Head of caudate nucleus (tissue), 42 donors: ENCODE measurements at regions not wholly inside any gene's neighbourhood (a gene's known extent, or its start where the extent isn't known, plus 50 kb on each side); places are given as distances from the start of the nearest gene placed in this dataset.
"Not testable (repeated sequence)": the region's sequence is repeated elsewhere in the genome, so short reads cannot be mapped to it uniquely, and the experiment has no call there.

Experiments
- DNase-seq, 42 donors: peaks; one replicate each; pipeline versions ENCODE4 v3.0.0 to v3.0.0-alpha.2; 2020 to 2021; ENCODE audit warnings: mixed read lengths in 7 of 42
- intact Hi-C: fragments of 100-400 bp; cut with DNase I; formaldehyde crosslinking; loops from one replicate; pipeline ENCODE4 v1.15.0; 2022

DNA sequence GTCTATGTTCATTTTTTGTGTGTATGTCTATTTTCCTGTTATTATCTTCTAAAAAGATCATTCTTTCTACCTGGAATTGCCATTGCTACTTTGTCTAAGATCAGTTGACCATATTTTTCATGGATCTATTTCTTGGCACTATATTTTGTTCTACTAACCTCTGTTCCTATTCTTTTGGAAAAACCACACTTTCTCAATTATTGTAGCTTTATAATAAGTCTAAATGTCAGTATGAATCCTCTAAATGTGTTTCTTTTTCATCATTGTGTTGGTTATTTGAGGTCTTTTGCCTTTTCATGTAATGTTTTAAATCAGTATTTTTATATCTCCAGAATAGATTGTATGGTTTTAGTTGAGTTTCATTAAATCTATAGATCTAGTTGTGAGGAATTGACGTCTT, 798.3 kb downstream of the FAT4 start:
- intact Hi-C loops, result no loop called here
- no peak for DNase-seq

DNA sequence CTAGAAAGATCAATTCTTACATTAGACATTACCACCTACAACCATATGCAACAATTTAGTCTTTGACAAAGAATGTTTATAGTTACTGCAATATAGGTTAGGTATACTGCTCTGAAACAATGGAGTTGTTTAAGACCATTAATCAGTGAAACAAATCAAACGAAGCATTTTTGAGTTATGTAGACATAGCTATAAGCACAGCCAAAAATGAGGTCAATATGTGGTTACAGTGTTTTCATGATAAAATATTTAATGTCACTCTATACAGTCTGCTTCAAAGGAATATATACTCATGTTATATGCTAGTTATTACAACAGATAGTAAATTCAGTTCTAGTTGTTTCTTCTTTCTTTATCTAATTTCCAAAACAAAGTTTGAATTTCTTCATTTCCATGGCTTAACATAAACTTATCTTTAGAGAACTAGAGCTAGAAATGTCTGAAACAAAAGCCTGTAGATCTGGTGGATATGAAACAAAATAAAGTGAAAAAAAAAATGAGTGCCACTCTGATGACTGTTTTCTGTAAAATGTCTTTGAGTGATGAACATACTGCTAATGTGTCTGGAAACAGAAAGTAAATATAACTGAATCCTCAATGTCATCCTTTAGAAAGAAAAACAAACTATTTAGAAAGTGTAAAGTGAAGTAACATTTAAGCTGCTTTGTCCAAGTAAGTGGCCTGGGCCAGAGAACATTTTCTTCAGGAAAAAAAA, 809.0 kb downstream of the FAT4 start:
- intact Hi-C loops, result no loop called here

DNA sequence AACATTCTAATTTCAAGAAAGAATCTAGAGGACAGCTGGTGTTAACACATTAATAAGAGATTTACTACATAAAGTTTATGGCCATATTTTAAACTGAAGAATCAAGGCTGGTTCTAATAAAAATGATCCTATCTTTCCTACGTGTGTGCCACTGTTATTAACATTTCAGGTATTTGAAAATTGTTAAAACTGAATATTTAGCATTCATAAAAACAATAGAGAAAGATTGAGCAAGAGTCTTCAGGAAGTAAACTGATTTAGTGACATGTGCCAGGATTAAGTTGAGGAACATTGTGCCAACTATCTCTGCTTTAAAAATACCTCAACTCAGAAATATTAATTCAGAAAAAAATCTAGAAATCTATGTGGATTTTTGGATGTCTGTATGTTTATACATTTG, 810.1 kb downstream of the FAT4 start:
- no peak for DNase-seq
- intact Hi-C loops, result no loop called here

More for the DNA sequence above, 809.0 kb downstream of the FAT4 start:
- DNase-seq, result no peak

DNA sequence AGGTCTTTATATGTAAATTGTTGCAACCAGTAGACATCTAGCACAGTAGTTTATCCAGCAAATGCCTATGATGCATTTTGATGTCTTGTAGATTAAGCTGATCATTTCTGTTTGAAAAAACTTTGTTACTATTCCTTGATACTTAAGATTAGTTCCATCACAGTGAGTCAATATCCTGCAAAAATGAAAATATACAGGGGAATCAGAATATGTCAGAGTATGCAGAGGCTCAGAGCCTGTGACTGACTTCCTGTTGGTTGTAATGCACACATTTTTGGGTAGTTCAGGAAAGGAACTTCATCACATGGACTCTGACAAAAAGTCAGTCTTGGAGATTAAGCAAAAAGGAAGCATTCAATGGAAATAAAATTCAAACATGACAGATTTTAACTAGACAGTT, 815.5 kb downstream of the FAT4 start:
- intact Hi-C loops, result no loop called here
- no peak for DNase-seq

DNA sequence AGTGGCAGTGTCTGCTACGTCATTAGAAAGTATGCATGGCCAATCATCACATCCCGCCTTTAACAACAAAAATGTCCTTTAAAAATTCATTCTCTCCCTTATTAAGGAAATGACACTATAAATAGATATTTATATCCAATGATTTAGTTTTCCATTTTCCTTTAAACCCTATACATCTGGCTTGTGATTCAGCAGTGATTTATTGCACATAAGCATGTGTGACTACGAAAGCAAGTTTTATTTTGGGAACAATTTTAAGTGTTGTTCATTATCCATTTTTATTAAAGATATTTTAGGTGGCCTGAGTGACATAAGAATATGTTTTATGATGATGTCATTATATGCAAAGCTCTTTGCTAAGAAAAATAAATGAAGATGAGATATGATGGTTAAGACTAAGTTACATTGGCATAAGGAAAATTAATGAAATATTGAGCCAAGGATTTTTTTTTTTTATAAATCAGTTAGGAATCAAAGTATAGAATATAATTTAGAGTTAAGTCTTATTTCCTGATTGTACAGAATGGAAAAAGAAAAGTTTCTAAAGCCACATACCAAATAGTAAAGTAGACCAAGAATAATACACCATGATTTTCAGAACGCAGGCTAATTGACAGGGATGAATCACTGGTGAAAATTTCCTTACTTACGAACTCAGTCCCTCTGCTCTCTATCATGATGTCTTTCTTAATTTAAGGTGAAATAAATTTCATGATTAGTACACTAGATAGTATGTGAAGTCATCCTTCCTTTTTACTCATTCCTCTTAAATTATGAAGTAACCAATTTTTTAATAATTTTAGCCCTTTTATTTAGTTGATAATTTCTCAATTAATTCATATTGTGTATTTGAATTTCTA, 822.4 kb downstream of the FAT4 start:
- intact Hi-C loops, result no loop called here
- DNase-seq, result no peak

DNA sequence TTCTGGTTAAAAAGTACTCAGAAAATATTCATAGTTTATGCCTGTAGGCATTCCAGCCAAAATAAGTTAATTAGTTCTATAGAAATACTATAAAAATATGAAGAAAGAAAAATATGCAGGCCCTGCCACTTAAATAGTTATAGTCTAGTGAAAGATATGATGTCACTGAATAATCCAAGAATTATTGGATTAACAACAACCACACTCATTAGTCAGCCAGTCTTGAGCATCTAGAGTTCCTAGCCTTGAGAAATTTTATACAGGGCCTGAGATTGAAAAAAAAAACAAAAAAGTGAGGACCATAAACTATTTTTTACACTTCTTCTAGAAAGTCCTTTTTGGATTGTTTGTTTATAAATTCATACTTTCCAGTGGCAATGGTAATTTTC, 823.0 kb downstream of the FAT4 start:
- intact Hi-C loops, result no loop called here
- no peak for DNase-seq

DNA sequence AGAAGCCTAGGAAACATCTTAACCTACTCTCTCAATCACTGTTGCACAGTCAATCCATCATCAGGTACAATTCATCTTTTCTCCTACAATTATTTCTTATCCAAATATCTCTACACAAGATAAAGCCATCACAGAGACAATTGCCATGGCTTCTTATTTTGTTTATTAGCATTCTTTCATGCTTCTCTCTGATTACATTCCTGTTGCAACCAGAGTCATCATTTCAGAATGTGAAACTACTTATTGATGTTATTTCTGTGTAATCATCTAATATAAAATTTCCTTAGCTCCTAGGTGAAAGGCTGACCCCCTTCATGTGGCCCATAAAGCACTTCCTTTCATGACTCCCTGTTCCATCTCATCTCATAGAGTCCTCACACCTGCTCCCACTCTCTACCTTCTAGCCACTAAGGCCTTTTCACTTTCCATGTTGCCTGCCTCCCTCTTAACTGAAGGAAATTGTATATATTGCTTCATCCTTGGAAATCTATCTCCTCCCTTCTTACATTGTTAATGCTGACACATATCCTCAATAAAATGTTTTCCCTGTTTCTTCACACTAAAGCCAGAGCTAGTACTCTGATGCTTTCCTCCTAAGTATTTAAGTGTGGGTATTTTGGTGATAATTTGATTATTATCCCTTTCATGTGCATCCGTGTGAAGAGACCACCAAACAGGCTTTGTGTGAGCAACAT, 829.9 kb downstream of the FAT4 start:
- no peak for DNase-seq
- intact Hi-C loops, result no loop called here

DNA sequence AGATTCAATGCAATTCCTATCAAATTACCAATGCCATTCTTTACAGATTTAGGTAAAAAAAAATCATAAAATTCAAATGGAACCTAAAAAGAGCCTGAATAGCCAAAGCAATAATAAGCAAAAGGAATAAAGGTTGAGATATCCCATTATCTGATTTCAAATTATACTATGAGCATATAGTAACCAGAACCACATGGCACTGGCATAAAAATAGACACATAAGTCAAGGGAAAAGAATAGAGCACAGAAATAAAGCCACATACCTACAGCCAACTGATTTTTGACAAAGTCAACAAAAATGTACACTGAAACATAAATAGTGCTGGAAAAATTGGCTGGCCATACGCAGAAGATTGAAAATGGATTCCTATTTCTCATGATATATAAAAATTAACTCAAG, 853.7 kb downstream of the FAT4 start:
- intact Hi-C loops, result no loop called here
- no peak for DNase-seq

DNA sequence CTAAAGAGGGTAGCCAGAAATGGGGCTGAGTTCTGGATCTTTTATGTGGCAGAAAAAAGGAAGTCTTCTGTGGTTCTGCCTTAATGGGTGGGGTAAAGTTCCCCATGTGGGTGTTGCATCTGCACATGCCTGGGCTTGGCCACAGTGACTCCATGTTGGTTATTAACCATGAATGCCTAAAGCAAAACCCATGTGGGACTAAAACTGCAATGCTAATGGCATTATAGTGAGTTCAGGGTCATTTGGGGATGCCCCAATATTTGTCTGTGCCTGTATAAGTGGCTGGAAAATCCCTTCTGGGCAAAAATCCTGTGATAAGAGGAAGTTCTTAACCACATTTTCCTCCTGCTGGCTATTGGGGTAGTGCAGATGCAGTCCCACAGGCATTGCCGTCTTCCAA, 857.4 kb downstream of the FAT4 start:
- DNase-seq, result no peak

DNA sequence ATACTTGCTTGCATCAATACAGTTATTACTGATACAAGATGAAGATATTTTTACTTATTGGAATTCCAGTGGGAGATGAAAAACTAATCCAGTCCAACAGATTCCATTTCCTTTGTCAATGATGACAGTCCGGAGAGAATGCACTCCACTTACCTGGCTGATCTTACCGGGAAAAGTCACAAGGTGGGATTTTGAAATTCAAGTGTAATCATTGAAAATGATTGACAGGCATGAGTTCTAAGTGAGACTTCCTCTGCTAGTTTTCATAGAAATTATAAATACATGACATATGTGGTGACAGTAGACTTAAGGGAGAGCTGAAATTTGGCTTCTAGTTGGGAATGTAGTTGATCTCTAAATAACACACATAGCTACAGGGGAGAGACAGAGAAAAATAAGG, 859.9 kb downstream of the FAT4 start:
- intact Hi-C loops, result no loop called here

More for the DNA sequence above, 857.4 kb downstream of the FAT4 start:
- intact Hi-C loops, result no loop called here

DNA sequence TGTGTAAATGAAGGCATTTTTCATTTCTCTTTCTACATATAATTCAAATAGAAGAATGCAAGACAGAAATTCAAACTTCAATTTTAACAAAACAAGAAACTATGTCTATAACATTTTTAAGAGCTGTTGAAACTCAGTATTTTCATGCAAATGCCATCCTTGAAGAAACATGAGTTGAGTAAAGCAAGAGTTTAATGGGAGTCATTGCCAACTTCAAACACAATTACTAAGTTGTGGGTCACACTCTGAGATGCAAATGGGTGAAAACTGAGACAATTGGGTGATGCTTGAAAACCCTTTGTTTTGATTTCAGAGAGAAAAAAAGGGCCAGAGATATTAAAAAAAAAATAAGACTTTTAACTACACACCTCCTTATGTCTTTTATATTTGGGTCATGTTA, 865.9 kb downstream of the FAT4 start:
- no peak for DNase-seq
- intact Hi-C loops, result no loop called here

More for the DNA sequence above, 859.9 kb downstream of the FAT4 start:
- no peak for DNase-seq

DNA sequence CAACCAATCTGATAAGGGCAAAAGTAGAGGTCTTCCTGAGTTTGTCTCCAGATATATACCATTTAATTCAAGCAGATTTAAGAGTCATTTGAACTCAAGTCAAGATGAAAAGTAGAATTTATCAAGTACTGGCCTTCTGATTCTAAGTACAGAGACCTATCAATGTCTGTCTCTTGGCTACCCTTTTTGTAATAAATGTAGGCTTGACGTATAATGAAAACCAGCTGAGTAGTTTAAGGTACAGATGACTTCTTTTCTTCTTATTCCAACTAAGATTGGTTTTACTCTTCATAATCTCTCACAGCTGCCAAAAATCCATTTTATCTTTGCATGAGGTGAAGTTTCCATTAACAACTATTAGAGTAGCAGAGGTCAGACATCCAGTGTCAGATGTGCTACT, 867.6 kb downstream of the FAT4 start:
- intact Hi-C loops, result no loop called here
- no peak for DNase-seq

DNA sequence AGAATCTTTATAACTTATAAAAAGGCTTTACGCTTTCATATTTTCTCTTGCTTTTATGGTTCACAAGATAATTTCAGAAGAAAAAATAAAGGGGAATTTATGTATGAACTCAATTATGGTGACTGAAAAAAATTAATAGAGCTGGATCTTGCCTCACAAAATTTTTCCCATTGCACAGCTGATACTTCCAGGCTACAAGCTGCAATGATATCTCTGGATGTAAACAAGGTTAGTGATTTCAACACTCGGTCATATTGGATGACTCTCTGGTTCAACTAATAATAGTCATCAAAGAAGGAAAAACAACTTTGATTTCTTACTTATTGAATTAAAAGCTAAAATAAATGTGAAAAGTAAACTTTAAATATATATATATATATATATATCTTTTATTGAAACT, 868.0 kb downstream of the FAT4 start:
- DNase-seq, result no peak
- intact Hi-C loops, result no loop called here

DNA sequence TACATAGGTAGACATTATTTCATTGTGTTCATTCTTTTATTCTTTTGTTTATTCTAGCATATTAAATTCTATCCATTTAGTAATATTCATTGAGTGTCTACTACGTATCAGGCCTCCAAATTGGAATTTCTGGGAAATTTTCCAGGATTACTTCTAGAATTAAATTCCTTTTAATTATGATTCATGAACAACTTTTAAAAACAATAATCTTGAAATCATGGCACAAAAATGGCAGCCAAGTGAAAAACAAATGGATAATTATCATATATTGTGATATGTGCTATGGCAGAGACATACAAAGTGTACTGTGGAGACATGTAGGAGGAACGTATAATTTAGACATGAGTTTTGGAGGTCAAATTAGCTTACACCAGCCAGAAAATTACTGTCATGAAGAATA, 868.5 kb downstream of the FAT4 start:
- intact Hi-C loops, result no loop called here
- DNase-seq, result no peak

DNA sequence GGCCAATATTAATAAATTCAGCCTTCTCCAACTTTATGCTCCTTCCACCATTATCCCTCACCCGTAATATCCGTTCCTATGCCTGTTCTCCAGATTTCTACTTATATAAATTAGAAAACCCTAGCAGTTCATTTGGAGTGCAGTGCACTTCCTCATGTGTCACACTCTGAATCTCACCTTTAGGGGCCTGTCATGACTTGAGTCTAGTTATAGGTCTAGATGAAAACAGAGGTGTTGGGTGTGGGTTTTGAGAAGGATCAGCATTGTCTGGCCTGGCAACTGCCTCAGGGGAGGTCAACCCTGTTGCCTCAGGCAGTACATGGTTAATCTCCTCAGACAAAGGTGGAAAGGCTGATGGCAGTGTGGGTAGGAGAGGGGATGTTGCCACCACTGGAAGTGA, 876.8 kb downstream of the FAT4 start:
- intact Hi-C loops, result no loop called here
- DNase-seq, result no peak

DNA sequence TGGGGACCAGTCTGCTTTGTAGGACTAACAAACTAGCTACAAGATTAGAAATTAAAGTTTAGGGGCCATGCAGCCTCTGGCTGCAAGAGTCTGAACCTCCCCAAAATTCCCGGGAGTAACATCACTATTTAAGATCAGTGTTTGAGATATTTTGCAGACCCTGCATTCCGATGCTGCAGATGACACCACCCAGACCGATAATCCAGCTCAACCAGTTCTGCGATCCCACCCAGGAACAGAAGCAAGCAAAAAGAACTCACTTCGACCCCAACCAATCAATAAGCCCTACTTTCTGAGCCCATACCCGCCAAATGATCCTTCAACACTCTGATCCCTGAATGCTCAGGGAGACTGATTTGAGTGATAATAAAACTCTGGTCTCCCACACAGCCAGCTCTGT, 877.8 kb downstream of the FAT4 start:
- intact Hi-C loops, result no loop called here
- DNase-seq, result no peak

DNA sequence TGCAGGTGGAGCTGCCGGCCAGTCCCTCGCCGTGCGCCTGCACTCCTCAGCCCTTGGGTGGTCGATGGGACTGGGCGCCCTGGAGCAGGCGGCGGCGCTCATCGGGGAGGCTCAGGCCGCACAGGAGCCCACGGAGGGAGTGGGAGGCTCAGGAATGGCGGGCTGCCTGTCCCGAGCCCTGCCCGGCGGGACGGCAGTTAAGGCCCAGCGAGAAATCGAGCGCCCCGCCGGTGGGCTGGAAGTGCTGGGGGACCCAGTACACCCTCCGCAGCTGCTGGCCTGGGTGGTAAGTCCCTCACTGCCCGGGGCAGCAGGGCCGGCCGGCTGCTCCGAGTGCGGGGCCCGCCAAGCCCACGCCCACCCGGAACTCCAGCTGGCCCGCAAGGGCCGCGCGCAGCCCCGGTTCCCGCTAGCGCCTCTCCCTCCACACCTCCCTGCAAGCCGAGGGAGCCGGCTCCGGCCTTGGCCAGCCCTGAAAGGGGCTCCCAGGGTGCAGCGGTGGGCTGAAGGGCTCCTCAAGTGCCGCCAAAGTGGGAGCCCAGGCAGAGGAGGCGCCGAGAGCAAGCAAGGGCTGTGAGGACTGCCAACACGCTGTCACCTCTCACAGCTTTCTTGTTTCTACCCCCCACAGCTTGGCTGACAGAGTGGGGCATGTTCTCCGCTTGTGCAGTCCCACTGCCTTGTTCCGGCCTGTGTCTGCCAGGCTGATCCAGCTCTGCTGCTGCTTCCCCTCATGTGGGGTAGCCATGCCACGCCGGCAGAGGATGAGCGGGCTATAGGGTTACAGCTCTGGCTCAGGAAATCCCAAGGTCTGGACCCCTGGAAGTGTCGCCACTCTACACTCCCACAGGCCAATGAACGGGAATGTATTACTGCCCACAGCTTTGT, 886.7 kb downstream of the FAT4 start:
- DNase-seq, intact Hi-C loops: not testable (repeated sequence)

DNA sequence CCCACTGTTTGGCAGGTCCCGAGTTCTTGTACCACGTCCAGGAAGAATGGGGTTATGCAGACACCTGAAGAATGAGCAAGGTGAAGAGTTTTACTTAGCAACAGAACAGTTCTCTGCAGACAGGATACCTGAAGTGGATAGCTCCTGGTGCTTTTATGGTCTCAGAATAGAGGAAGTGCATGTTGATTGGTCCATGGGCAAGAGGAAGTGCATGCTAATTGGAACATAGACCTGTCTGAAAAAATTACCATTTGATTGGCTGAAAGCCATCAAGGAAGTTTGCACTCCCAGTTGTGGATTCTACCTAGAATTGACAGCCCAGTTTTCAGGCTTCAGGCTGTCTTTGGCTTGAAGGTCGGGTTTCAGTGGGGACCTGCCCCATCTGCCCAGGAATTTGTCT, 887.5 kb downstream of the FAT4 start:
- DNase-seq, result no peak
- intact Hi-C loops, result no loop called here

DNA sequence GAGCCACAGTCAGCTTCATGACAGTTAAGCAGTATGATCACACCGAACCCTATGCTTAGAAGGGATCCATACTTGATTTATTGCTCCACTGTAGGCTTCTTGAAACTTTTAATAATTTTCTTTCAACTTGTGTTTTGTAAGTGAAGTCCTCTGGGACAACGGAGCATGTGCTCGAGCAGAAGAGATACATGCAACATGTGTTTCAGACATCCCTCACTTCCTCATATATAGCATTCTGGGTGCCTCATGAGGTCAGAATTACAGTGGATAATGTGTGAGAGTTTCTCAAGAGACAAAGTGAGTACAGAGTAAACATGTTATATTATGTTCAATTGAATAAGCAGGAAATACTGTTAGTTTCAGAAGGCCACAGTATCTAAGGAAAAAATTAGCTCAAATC, 893.2 kb downstream of the FAT4 start:
- intact Hi-C loops, result no loop called here
- DNase-seq, result no peak
